Sciatic nerve (tissue), 2 donors: ENCODE measurements at regions not wholly inside any gene's neighbourhood (a gene's known extent, or its start where the extent isn't known, plus 50 kb on each side); places are given as distances from the start of the nearest gene placed in this dataset.
"Not testable (repeated sequence)": the region's sequence is repeated elsewhere in the genome, so short reads cannot be mapped to it uniquely, and the experiment has no call there.

Experiments used
- ATAC-seq: fragments of 200-7000 bp; cut with Tn5 transposase; one replicate; pipeline ENCODE4 v1.9.1; 2020; ENCODE audit warnings: mild to moderate bottlenecking, moderate library complexity
- DNase-seq: peaks from one replicate; pipeline ENCODE4 v3.0.0-alpha.2; 2020; ENCODE audit warnings: low spot score
- intact Hi-C: fragments of 100-400 bp; cut with DNase I; formaldehyde crosslinking; loops from one replicate; pipeline ENCODE4 v1.14.2; 2022
- donor health status: DM: no; HTN: no; CAD: no.
- donor health status: DM: no; HTN: no; CAD: no.

- intact Hi-C loops, result no loop called here
Observed at GRCh38 chr3:34035775-34036174, 237.3 kb downstream of the PDCD6IP start.

GRCh38 chr3:34037260-34037659, 238.8 kb downstream of the PDCD6IP start:
- DNase-seq, result no peak
- no peak for ATAC-seq
- intact Hi-C loops, result no loop called here

More at GRCh38 chr3:34035775-34036174, 237.3 kb downstream of the PDCD6IP start:
- no peak for ATAC-seq
- no peak for DNase-seq

- intact Hi-C loops, result no loop called here
- DNase-seq (no peak), ATAC-seq (no peak)
Observed at GRCh38 chr3:34038131-34038530, 239.7 kb downstream of the PDCD6IP start.

- DNase-seq (no peak), ATAC-seq (no peak)
- intact Hi-C loops, result no loop called here
Observed at GRCh38 chr3:34046154-34046553, 247.7 kb downstream of the PDCD6IP start.

GRCh38 chr3:34053626-34054025, 255.2 kb downstream of the PDCD6IP start:
- DNase-seq (no peak), ATAC-seq (no peak)
- intact Hi-C loops, result no loop called here

- no peak for DNase-seq
- no peak for ATAC-seq
- intact Hi-C loops, result no loop called here
Observed at GRCh38 chr3:34056181-34056910, 257.9 kb downstream of the PDCD6IP start.

- ATAC-seq (no peak), DNase-seq (no peak)
- intact Hi-C loops, result no loop called here
Observed at GRCh38 chr3:34056951-34057390, 258.5 kb downstream of the PDCD6IP start.

- DNase-seq, intact Hi-C loops, ATAC-seq: not testable (repeated sequence)
Observed at GRCh38 chr3:34060995-34061394, 262.6 kb downstream of the PDCD6IP start.

- ATAC-seq, result no peak
- intact Hi-C loops, result no loop called here
- DNase-seq, result no peak
Observed at GRCh38 chr3:34065901-34066300, 267.5 kb downstream of the PDCD6IP start.

- no peak for ATAC-seq
- intact Hi-C loops, result no loop called here
- no peak for DNase-seq
Observed at GRCh38 chr3:34066328-34066727, 267.9 kb downstream of the PDCD6IP start.

GRCh38 chr3:34066999-34067398, 268.6 kb downstream of the PDCD6IP start:
- DNase-seq (no peak), ATAC-seq (no peak)
- intact Hi-C loops, result no loop called here

- intact Hi-C loops, result no loop called here
Observed at GRCh38 chr3:34067536-34068051, 269.2 kb downstream of the PDCD6IP start.

GRCh38 chr3:34068505-34068904, 270.1 kb downstream of the PDCD6IP start:
- DNase-seq, result no peak
- intact Hi-C loops, result no loop called here
- ATAC-seq, result no peak

More at GRCh38 chr3:34067536-34068051, 269.2 kb downstream of the PDCD6IP start:
- ATAC-seq (no peak), DNase-seq (no peak)

- DNase-seq (no peak), ATAC-seq (no peak)
- intact Hi-C loops, result no loop called here
Observed at GRCh38 chr3:34070831-34071585, 272.6 kb downstream of the PDCD6IP start.

- ATAC-seq (no peak), DNase-seq (no peak)
- intact Hi-C loops, result no loop called here
Observed at GRCh38 chr3:34072297-34072696, 273.9 kb downstream of the PDCD6IP start.

GRCh38 chr3:34073111-34073510, 274.7 kb downstream of the PDCD6IP start:
- no peak for ATAC-seq

GRCh38 chr3:34073961-34074360, 275.5 kb downstream of the PDCD6IP start:
- ATAC-seq (no peak), DNase-seq (no peak)
- intact Hi-C loops, result no loop called here

More at GRCh38 chr3:34073111-34073510, 274.7 kb downstream of the PDCD6IP start:
- DNase-seq, result no peak
- intact Hi-C loops, result no loop called here

GRCh38 chr3:34075975-34076374, 277.5 kb downstream of the PDCD6IP start:
- DNase-seq, result no peak
- intact Hi-C loops, result no loop called here
- ATAC-seq, result no peak

- intact Hi-C loops, result no loop called here
- ATAC-seq (no peak), DNase-seq (no peak)
Observed at GRCh38 chr3:34077417-34078195, 279.2 kb downstream of the PDCD6IP start.
